ENCODE measurements at regions not wholly inside any gene's neighbourhood (a gene's known extent, or its start where the extent isn't known, plus 50 kb on each side); places are given as distances from the start of the nearest gene placed in this dataset.

DNA sequence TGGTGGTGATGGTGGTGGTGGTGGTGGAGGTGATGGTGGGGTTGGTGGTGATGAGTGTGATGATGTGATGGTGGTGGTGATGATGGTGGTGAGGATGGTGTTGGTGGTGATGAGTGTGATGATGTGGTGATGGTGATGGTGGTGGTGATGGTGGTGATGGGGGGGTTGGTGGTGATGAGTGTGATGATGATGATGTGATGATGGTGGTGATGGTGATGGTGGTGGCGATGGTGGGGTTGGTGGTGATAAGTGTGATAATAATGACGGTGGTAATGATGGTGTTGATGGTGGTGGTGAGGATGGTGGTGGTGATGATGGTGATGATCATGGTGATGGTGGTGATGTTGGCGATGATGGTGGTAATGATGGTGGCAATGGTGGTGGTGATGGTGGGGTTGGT lies 67.7 kb downstream of the RRM2 start:
- no peak overlapping the region for H2BK12ac ChIP-seq (ENCODE audit: insufficient read length, low read depth, low read length)
- no peaks in the 10 kb centered on the region; the same call in 1 of the 2 replicates for H3K79me2 ChIP-seq (ENCODE audit: insufficient read depth, low read length)
- Mint-ChIP-seq H3K36me3 (ENCODE audit: insufficient read depth in 1 of 3, low read depth in 3 of 3) (peaks cover 3 to 16% (median 15%) of the 10 kb centered on the region in 3 experiments; a peak in 6 of 7 replicates), H3K4me1 (no peaks in the 10 kb centered on the region), H3K9me3 (peaks cover 6 to 8% of the 10 kb centered on the region in 2 experiments; a peak in 3 of 5 replicates), H3K27me3 (ENCODE audit: low read depth) (no peaks in the 10 kb centered on the region), H3K27ac (no peak overlapping the region), H3K4me3 (no peak overlapping the region)
- H3K79me1 ChIP-seq (ENCODE audit: insufficient read depth, low read depth, low read length, poor library complexity, severe bottlenecking): no peaks in the 10 kb centered on the region
- no peak overlapping the region for H3T11ph ChIP-seq (ENCODE audit: low read length)
- no peak overlapping the region for H3K14ac ChIP-seq (ENCODE audit: insufficient read depth, low read length)
- no peak overlapping the region for H3K23ac ChIP-seq (ENCODE audit: insufficient read length, low read depth, low read length)
- H3K27ac ChIP-seq (ENCODE audit: insufficient read length, low read depth, low read length): no peak overlapping the region
- DNase-seq: no peak
- no peak overlapping the region for H3K4me2 ChIP-seq (ENCODE audit: insufficient read depth, insufficient read length, low read length)
- H3K18ac ChIP-seq (ENCODE audit: insufficient read length, low read depth, low read length): no peak overlapping the region
- no peaks in the 10 kb centered on the region for H3K23me2 ChIP-seq (ENCODE audit: insufficient read length, low read depth, low read length, poor library complexity, severe bottlenecking)
- H2BK120ac ChIP-seq (ENCODE audit: low read depth, low read length, poor library complexity, severe bottlenecking): no peak overlapping the region
- H4K20me1 ChIP-seq (ENCODE audit: control insufficient read depth, insufficient read depth, insufficient read length): no peaks in the 10 kb centered on the region
- no peak overlapping the region for H2BK15ac ChIP-seq (ENCODE audit: low read depth, low read length)
- H3K4me1 ChIP-seq (ENCODE audit: insufficient read depth, low read length): no peaks in the 10 kb centered on the region
- no peak overlapping the region for H4K8ac ChIP-seq (replicated peaks; ENCODE audit: insufficient read length, low read depth, low read length)
- H3K4ac ChIP-seq (ENCODE audit: low read depth, low read length): no peak overlapping the region
- no peaks in the 10 kb centered on the region for H3K27me3 ChIP-seq (ENCODE audit: insufficient read depth, low read length)
- TF ChIP-seq, protein P1, sequence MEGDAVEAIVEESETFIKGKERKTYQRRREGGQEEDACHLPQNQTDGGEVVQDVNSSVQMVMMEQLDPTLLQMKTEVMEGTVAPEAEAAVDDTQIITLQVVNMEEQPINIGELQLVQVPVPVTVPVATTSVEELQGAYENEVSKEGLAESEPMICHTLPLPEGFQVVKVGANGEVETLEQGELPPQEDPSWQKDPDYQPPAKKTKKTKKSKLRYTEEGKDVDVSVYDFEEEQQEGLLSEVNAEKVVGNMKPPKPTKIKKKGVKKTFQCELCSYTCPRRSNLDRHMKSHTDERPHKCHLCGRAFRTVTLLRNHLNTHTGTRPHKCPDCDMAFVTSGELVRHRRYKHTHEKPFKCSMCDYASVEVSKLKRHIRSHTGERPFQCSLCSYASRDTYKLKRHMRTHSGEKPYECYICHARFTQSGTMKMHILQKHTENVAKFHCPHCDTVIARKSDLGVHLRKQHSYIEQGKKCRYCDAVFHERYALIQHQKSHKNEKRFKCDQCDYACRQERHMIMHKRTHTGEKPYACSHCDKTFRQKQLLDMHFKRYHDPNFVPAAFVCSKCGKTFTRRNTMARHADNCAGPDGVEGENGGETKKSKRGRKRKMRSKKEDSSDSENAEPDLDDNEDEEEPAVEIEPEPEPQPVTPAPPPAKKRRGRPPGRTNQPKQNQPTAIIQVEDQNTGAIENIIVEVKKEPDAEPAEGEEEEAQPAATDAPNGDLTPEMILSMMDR (conservative IDR thresholded peaks at IDR 0.05): no peak
- H2BK5ac ChIP-seq (ENCODE audit: insufficient read length, low read length): no peak overlapping the region
- no peak overlapping the region for H4K91ac ChIP-seq (ENCODE audit: insufficient read length, low read depth, low read length)
- no peak overlapping the region for H2AFZ ChIP-seq (ENCODE audit: low read length)
- H3K9me3 ChIP-seq (ENCODE audit: control insufficient read depth, low read depth, low read length): no peaks in the 10 kb centered on the region
- WGBS (ENCODE audit: extremely low coverage, insufficient read length, low lambda C conversion rate): no CpG with 5 or more reads among the region's 3 CpGs
- H3K9ac ChIP-seq (ENCODE audit: extremely low read depth, insufficient read length, low read length): no peak overlapping the region
- no peak overlapping the region for H2BK20ac ChIP-seq (ENCODE audit: low read depth, low read length, poor library complexity, severe bottlenecking)
- no peak overlapping the region for H3K56ac ChIP-seq (ENCODE audit: insufficient read length, low read depth, low read length)
- no peak overlapping the region for H4K5ac ChIP-seq (ENCODE audit: insufficient read length, low read depth, low read length)
- H2AK5ac ChIP-seq (ENCODE audit: insufficient read length, low read length): no peak overlapping the region
